Retinal pigment epithelial cell (primary cell): ENCODE measurements at regions not wholly inside any gene's neighbourhood (a gene's known extent, or its start where the extent isn't known, plus 50 kb on each side); places are given as distances from the start of the nearest gene placed in this dataset.

Source experiments
- DNase-seq: peaks from one replicate; pipeline ENCODE4 v3.0.0-alpha.2; 2010; ENCODE audit warnings: low read depth
- H3K4me3 ChIP-seq: 2 replicates; pipeline ENCODE4 v1.5.1; 2011; ENCODE audit warnings: mild to moderate bottlenecking, low read length, control low read depth, moderate library complexity
- TF ChIP-seq, protein P1 (sequence below): conservative IDR thresholded peaks from 2 replicates; pipeline ENCODE4 v1.5.1; 2011; ENCODE audit warnings: low read depth, low read length, control low read depth, inconsistent platforms

DNA sequence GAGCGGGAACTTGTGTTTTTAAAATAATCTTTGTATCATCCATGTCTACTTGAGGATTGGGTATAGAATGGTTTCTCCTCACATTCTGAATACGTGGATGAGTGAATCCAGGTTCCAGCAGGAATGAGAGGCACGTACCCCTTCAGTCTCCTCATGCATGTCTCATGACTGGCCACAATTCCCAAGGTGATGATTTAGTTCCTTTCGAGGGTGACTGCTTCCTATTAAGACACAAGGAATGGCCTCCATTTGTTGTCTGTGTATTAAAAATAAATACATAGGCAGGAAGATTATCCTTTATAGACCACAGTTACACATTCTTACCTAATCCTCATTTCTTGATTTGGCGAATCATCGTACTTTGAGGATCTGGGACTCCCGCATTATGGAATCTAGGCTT lies 217.0 kb upstream of the LRIG1 start:
- no peak for DNase-seq
- TF ChIP-seq, protein P1, sequence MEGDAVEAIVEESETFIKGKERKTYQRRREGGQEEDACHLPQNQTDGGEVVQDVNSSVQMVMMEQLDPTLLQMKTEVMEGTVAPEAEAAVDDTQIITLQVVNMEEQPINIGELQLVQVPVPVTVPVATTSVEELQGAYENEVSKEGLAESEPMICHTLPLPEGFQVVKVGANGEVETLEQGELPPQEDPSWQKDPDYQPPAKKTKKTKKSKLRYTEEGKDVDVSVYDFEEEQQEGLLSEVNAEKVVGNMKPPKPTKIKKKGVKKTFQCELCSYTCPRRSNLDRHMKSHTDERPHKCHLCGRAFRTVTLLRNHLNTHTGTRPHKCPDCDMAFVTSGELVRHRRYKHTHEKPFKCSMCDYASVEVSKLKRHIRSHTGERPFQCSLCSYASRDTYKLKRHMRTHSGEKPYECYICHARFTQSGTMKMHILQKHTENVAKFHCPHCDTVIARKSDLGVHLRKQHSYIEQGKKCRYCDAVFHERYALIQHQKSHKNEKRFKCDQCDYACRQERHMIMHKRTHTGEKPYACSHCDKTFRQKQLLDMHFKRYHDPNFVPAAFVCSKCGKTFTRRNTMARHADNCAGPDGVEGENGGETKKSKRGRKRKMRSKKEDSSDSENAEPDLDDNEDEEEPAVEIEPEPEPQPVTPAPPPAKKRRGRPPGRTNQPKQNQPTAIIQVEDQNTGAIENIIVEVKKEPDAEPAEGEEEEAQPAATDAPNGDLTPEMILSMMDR: no peak
- no peak overlapping the region for H3K4me3 ChIP-seq

DNA sequence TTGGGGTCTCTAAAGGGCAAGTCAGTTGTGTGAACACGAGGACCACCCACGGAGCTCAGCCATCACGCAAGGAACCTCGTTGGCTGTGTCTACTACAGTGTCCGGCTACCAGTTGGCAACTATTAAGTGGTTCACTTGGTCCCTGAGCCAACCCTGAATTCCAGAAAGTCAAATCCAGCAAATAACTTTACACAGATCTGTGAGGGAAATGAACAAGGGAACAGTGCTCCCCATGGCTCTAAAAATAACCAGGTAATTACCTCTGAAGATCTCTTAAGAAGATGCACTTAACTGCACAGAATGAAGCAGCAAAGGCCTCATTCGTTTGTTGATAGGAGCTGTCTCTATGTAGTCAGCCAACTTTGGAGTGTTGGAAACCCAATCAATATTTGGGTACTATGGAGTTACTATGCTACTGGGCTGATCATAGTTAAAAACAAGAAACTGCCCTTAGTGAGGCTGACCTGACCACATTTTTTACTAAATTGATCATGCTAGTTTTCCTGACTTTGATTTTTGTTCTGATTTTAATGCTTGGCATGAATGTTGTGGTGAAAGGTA lies 219.1 kb upstream of the LRIG1 start:
- no peak overlapping the region for H3K4me3 ChIP-seq
- TF ChIP-seq, protein P1: no peak
- DNase-seq: no peak

DNA sequence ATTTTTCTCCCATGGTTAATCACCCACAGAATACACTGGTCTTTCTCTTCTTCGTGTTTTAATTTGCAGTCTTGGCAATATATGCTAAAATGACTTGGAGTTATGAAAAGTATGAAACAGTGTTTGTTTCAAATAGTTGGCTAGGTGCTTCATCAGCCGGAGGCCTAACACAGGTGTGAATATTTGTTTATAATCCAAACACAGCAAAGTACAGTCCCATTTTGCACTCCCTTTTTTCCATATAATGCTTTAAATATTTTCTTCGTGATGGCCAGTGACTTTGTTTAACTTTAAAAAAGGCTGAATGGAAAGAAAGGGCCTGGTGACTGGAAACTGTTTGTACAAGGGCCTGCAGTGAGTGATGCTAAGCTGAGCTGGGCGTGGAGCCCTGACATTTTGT lies 219.7 kb upstream of the LRIG1 start:
- H3K4me3 ChIP-seq: no peak overlapping the region
- TF ChIP-seq, protein P1: no peak
- no peak for DNase-seq

DNA sequence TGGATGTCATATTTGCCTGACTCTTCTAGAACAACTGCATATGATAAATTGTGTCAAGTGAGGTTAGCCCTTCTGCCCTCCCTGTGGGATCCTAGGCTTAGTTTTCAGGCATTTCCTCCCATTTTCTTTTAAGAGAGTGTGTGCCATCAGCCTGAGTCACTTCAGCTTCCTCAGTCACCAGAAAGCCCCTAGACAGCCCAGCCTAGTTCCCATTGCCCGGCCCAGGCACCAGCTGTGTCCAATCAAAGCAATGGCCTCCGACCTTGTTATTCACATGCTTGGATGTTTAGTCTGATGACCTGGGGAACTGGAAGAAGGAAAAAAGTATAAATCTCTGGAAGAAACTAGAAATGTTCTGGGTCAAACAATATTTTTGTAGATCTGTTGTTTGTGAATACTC lies 221.9 kb upstream of the LRIG1 start:
- no peak for DNase-seq
- TF ChIP-seq, protein P1: no peak
- H3K4me3 ChIP-seq: no peak overlapping the region

DNA sequence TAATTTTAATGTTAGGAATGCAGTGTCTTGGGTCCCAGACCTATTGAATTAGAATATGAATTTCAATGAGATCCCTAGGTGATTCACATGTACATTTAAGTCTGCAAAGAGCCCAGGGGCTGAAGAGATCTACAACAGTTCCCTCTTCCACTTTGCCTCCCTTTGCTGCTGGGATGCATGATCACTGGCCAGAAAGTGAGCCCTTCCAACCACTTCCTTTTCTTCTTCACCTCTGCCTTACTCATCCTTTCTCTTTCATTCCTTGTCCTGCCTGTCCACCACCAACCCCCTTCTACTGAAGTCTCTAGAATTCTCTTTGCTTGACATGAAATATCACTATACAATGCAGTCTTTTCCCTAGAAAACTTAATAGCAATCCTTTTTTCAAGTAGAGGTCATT lies 222.4 kb upstream of the LRIG1 start:
- DNase-seq: no peak
- H3K4me3 ChIP-seq: no peak overlapping the region
- TF ChIP-seq, protein P1: no peak

DNA sequence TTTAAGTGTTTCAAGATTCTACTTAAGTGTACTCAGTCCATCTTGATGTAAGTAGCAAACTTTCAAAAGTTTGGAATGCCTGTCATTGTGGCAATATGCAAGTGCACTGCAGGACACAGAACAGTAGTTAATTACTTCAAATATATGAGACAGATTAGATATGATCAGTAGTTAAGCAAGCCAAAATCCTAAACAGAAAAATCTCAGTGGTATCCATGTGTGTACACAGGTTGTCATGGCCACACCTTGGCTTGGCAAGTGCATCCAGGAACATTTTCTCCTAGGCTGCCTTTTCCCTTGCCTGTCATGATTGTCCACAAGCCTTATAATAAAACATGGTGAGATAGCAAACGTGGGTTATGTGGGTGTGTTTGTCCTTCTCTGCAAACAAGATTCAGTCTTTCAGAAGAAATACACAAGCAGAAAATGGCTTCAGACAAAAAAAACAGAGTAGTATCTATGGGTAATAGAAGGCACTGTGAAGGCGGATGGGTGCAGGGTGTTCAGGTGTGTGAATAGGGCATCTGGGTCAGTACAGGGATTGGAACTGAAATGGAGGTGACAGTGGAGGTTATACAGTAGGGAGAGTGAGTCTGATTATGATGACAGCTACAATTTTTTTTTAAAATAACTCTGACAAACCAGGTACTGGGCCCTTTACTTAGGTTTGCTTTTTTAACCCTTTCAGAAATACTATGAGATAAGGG lies 229.0 kb upstream of the LRIG1 start:
- TF ChIP-seq, protein P1: no peak
- no peak overlapping the region for H3K4me3 ChIP-seq
- no peak for DNase-seq
